Astrocyte (in vitro differentiated cells and primary cell): ENCODE measurements at regions not wholly inside any gene's neighbourhood (a gene's known extent, or its start where the extent isn't known, plus 50 kb on each side); places are given as distances from the start of the nearest gene placed in this dataset.

ENCODE experiments used
- EZH2 ChIP-seq: IDR thresholded peaks from 2 replicates; pipeline ENCODE4 v1.6.1; 2012; ENCODE audit warnings: mild to moderate bottlenecking, low read length, inconsistent platforms; ENCODE audit not compliant: insufficient read depth
- TF ChIP-seq, protein P1 (sequence below): IDR thresholded peaks from 2 replicates; pipeline ENCODE4 v1.5.1; 2011; ENCODE audit warnings: low read depth, mild to moderate bottlenecking, inconsistent platforms, low read length, moderate library complexity; ENCODE audit not compliant: insufficient read depth

DNA sequence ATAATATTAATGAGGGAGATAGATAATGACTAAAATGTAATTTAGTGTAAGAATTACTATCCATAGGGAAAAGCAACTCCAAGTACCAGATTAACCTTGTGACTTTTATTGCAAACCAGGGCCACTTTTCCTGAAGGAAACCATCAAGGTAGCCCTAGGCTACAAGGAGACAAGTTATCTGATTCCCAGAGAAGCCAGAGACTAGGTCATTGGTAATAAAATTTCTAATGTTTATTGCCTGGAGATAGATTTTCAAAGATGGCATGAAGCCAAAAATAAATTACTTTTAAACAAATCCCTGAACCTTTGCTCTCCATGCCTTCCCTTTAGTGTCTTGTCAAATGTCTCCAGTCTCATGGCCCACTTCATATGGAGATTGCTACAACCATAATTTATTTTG lies 610.1 kb upstream of the SLC10A2 start:
- TF ChIP-seq, protein P1, sequence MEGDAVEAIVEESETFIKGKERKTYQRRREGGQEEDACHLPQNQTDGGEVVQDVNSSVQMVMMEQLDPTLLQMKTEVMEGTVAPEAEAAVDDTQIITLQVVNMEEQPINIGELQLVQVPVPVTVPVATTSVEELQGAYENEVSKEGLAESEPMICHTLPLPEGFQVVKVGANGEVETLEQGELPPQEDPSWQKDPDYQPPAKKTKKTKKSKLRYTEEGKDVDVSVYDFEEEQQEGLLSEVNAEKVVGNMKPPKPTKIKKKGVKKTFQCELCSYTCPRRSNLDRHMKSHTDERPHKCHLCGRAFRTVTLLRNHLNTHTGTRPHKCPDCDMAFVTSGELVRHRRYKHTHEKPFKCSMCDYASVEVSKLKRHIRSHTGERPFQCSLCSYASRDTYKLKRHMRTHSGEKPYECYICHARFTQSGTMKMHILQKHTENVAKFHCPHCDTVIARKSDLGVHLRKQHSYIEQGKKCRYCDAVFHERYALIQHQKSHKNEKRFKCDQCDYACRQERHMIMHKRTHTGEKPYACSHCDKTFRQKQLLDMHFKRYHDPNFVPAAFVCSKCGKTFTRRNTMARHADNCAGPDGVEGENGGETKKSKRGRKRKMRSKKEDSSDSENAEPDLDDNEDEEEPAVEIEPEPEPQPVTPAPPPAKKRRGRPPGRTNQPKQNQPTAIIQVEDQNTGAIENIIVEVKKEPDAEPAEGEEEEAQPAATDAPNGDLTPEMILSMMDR, result no peak
- TF ChIP-seq EZH2, result no peak
